ENCODE measurements at regions not wholly inside any gene's neighbourhood (a gene's known extent, or its start where the extent isn't known, plus 50 kb on each side); places are given as distances from the start of the nearest gene placed in this dataset.

DNA sequence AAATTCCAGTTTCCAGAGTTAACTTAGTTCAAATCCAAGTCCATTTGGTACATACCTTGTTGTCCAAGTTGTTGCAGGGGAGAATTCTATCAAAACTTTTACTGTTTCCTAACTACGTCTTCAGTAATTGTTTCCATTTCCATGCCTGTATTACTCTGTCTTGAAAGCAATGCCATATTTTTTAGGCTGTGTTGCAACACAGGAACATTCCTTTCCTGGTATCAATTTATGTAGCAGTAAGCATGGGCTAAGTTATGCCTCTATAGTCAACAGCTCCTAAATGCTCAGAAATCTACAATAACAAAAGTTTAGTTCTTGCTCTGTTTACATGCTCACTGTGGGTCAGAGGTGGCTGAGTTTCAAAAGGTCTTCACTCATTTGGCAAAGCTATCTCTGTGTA lies 1943.8 kb upstream of the PIK3C3 start:
- TF ChIP-seq CTCF (conservative IDR thresholded peaks at IDR 0.05; ENCODE audit: low read depth in 2 of 2) = no peak
- no peak for TF ChIP-seq EZH2phosphoT487 (IDR thresholded peaks at IDR 0.05; ENCODE audit: unreplicated experiment)

Measured in GM23338 (cell line).